Panc1 (cell line): ENCODE measurements at regions not wholly inside any gene's neighbourhood (a gene's known extent, or its start where the extent isn't known, plus 50 kb on each side); places are given as distances from the start of the nearest gene placed in this dataset.

Experiments
- POLR2AphosphoS5 ChIP-seq: IDR thresholded peaks from 2 replicates; pipeline ENCODE4 v1.6.1; 2012; ENCODE audit warnings: mild to moderate bottlenecking, low read depth, low read length, moderate library complexity
- REST ChIP-seq, 2 experiments: IDR thresholded peaks; 2 replicates each; pipeline ENCODE4 v1.6.1; 2011 to 2012; ENCODE audit warnings: low read depth in 2 of 2, control low read depth in 1 of 2, low read length in 1 of 2, mild to moderate bottlenecking in 1 of 2, moderate library complexity in 1 of 2; ENCODE audit not compliant: insufficient read depth in 1 of 2
- TCF7L2 ChIP-seq: IDR thresholded peaks from 2 replicates; pipeline ENCODE4 v1.6.1; 2011; ENCODE audit warnings: mild to moderate bottlenecking, low read depth, low read length, inconsistent platforms

- no peak for TF ChIP-seq POLR2AphosphoS5
- TF ChIP-seq REST (IDR thresholded peaks at IDR 0.05; ENCODE audit: insufficient read depth in 1 of 2, low read depth in 2 of 2, low read length in 1 of 2), result no peak
- no peak for TF ChIP-seq TCF7L2
These were observed 647.6 kb upstream of the ACTRT1 start for GRCh38 chrX:128699716-128700285.
